DND-41 (cell line): ENCODE measurements at regions not wholly inside any gene's neighbourhood (a gene's known extent, or its start where the extent isn't known, plus 50 kb on each side); places are given as distances from the start of the nearest gene placed in this dataset.
"Not testable (repeated sequence)": the region's sequence is repeated elsewhere in the genome, so short reads cannot be mapped to it uniquely, and the experiment has no call there.

Experiments used
- ATAC-seq: fragments of 200-7000 bp; cut with Tn5 transposase; 3 replicates; pipeline ENCODE4 v1.9.1; 2021; ENCODE audit warnings: low read depth; ENCODE audit not compliant: insufficient read depth
- DNase-seq: peaks from one replicate; pipeline ENCODE4 v3.0.0-alpha.2; 2020
- H2AFZ ChIP-seq: 2 replicates; pipeline ENCODE4 v1.6.0; 2012; ENCODE audit warnings: low read depth, low read length
- H3K27ac ChIP-seq: 2 replicates; pipeline ENCODE4 v1.5.1; 2012; ENCODE audit warnings: low read length, inconsistent platforms
- H3K27me3 ChIP-seq: fragments of 200-600 bp; sonication (generic); 2 replicates; pipeline ENCODE4 v1.6.0; 2012; ENCODE audit warnings: low read length, mild to moderate bottlenecking, inconsistent platforms; ENCODE audit not compliant: insufficient read depth, poor library complexity
- H3K36me3 ChIP-seq: 2 replicates; pipeline ENCODE4 v1.5.1; 2012; ENCODE audit warnings: low read length, inconsistent platforms; ENCODE audit not compliant: insufficient read depth
- H3K4me1 ChIP-seq: 2 replicates; pipeline ENCODE4 v1.5.1; 2012; ENCODE audit warnings: mild to moderate bottlenecking, low read length; ENCODE audit not compliant: insufficient read depth
- H3K4me2 ChIP-seq: 2 replicates; pipeline ENCODE4 v1.6.0; 2012; ENCODE audit warnings: mild to moderate bottlenecking, moderate library complexity, low read length, inconsistent platforms; ENCODE audit not compliant: insufficient read depth
- H3K4me3 ChIP-seq, 2 experiments: fragments of 200-600 bp in 1 of 2; shearing (Covaris generic) in 1 of 2; 2 replicates each; pipeline ENCODE4 v1.5.1; 2012 to 2016; ENCODE audit warnings: inconsistent platforms in 2 of 2, low read length in 2 of 2, mild to moderate bottlenecking in 2 of 2, low read depth in 1 of 2, moderate library complexity in 1 of 2
- H3K79me2 ChIP-seq: 2 replicates; pipeline ENCODE4 v1.6.0; 2012; ENCODE audit warnings: low read length, inconsistent platforms; ENCODE audit not compliant: insufficient read depth
- H3K9ac ChIP-seq: 2 replicates; pipeline ENCODE4 v1.6.0; 2012; ENCODE audit warnings: low read depth, mild to moderate bottlenecking, inconsistent platforms, low read length, moderate library complexity
- H3K9me3 ChIP-seq: 2 replicates; pipeline ENCODE4 v1.5.1; 2012; ENCODE audit warnings: low read length, moderate library complexity, mild to moderate bottlenecking, inconsistent platforms; ENCODE audit not compliant: insufficient read depth, severe bottlenecking
- H4K20me1 ChIP-seq: 2 replicates; pipeline ENCODE4 v1.6.0; 2012; ENCODE audit warnings: low read length; ENCODE audit not compliant: insufficient read depth
- CTCF ChIP-seq: IDR thresholded peaks from 2 replicates; pipeline ENCODE4 v1.5.1; 2012; ENCODE audit warnings: borderline replicate concordance, low read length, moderate library complexity, mild to moderate bottlenecking; ENCODE audit not compliant: poor library complexity, severe bottlenecking; ENCODE audit errors: extremely low read depth
- EZH2 ChIP-seq: IDR thresholded peaks from 3 replicates; pipeline ENCODE4 v1.6.1; 2012; ENCODE audit warnings: borderline replicate concordance, low read depth, mild to moderate bottlenecking, moderate library complexity, low read length, inconsistent platforms; ENCODE audit not compliant: severe bottlenecking

- no peaks in the 10 kb centered on the region for H3K9me3 ChIP-seq
- DNase-seq (no peak), ATAC-seq (no peak)
- H3K27me3 ChIP-seq: no peaks in the 10 kb centered on the region
- H3K9ac ChIP-seq: no peak overlapping the region
- H3K4me2 ChIP-seq: no peak overlapping the region
- TF ChIP-seq CTCF: no peak
- no peak for TF ChIP-seq EZH2
- no peaks in the 10 kb centered on the region for H3K4me1 ChIP-seq
- no peak overlapping the region for H3K4me3 ChIP-seq
- H3K36me3 ChIP-seq: no peaks in the 10 kb centered on the region
- no peaks in the 10 kb centered on the region for H3K79me2 ChIP-seq
- no peaks in the 10 kb centered on the region for H4K20me1 ChIP-seq
- no peak overlapping the region for H2AFZ ChIP-seq
- no peak overlapping the region for H3K27ac ChIP-seq
Observed at GRCh38 chr9:31032206-31032605, 1352.2 kb upstream of the ACO1 start.

- DNase-seq: no peak
- H2AFZ ChIP-seq: no peak overlapping the region
Observed at GRCh38 chr9:31034311-31034710, 1350.1 kb upstream of the ACO1 start.

DNA sequence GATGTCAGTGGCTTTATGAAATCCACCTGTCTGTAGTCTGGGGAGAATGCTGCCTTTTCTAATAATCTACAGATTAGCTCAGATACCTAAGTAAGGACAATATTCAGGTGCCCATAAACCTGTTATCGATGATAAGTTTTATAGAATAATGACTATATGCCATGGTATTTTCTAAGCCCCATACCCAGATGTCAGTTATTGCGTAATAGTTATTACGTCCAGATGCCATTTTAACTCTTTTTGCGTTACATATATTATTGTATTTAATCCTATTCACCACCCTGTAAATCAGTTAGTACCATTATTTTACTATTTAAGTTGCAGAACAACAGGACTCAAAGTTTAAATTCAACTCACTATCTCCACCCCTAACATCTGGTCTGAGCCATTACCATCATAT lies 1343.9 kb upstream of the ACO1 start:
- no peak overlapping the region for H3K9ac ChIP-seq
- no peak overlapping the region for H3K4me3 ChIP-seq
- no peaks in the 10 kb centered on the region for H3K4me1 ChIP-seq
- no peak overlapping the region for H3K4me2 ChIP-seq
- H4K20me1 ChIP-seq: no peaks in the 10 kb centered on the region
- H3K9me3 ChIP-seq: no peaks in the 10 kb centered on the region
- DNase-seq: no peak
- no peaks in the 10 kb centered on the region for H3K79me2 ChIP-seq
- H3K27me3 ChIP-seq: no peaks in the 10 kb centered on the region
- H3K27ac ChIP-seq: no peak overlapping the region
- no peak for TF ChIP-seq EZH2
- no peak for TF ChIP-seq CTCF
- H2AFZ ChIP-seq: no peak overlapping the region
- no peaks in the 10 kb centered on the region for H3K36me3 ChIP-seq
- no peak for ATAC-seq

More at GRCh38 chr9:31034311-31034710, 1350.1 kb upstream of the ACO1 start:
- ATAC-seq: no peak
- H3K9ac ChIP-seq: no peak overlapping the region
- H3K36me3 ChIP-seq: no peaks in the 10 kb centered on the region
- H3K27me3 ChIP-seq: no peaks in the 10 kb centered on the region
- no peak overlapping the region for H3K4me3 ChIP-seq
- no peak overlapping the region for H3K4me2 ChIP-seq
- H3K9me3 ChIP-seq: no peaks in the 10 kb centered on the region
- H4K20me1 ChIP-seq: no peaks in the 10 kb centered on the region
- H3K4me1 ChIP-seq: no peaks in the 10 kb centered on the region
- TF ChIP-seq EZH2 (no peak), CTCF (no peak)
- H3K79me2 ChIP-seq: no peaks in the 10 kb centered on the region
- H3K27ac ChIP-seq: no peak overlapping the region

- no peaks in the 10 kb centered on the region for H3K4me1 ChIP-seq
- H3K9me3 ChIP-seq: no peaks in the 10 kb centered on the region
- no peaks in the 10 kb centered on the region for H4K20me1 ChIP-seq
- no peaks in the 10 kb centered on the region for H3K79me2 ChIP-seq
- ATAC-seq (no peak), DNase-seq (no peak)
- no peak overlapping the region for H3K4me3 ChIP-seq
- TF ChIP-seq EZH2 (no peak), CTCF (no peak)
- H2AFZ ChIP-seq: no peak overlapping the region
- H3K27ac ChIP-seq: no peak overlapping the region
- no peaks in the 10 kb centered on the region for H3K36me3 ChIP-seq
- no peaks in the 10 kb centered on the region for H3K27me3 ChIP-seq
- no peak overlapping the region for H3K9ac ChIP-seq
- no peak overlapping the region for H3K4me2 ChIP-seq
Observed at GRCh38 chr9:31045810-31046209, 1338.6 kb upstream of the ACO1 start.

GRCh38 chr9:31061592-31061991 lies 1322.9 kb upstream of the ACO1 start:
- ATAC-seq, H3K79me2 ChIP-seq, H3K4me2 ChIP-seq, DNase-seq, H3K27ac ChIP-seq, H4K20me1 ChIP-seq, H3K9ac ChIP-seq, H2AFZ ChIP-seq, H3K27me3 ChIP-seq, H3K4me3 ChIP-seq, H3K9me3 ChIP-seq, H3K4me1 ChIP-seq, H3K36me3 ChIP-seq: not testable (repeated sequence)
